ENCODE measurements at regions not wholly inside any gene's neighbourhood (a gene's known extent, or its start where the extent isn't known, plus 50 kb on each side); places are given as distances from the start of the nearest gene placed in this dataset.

DNA sequence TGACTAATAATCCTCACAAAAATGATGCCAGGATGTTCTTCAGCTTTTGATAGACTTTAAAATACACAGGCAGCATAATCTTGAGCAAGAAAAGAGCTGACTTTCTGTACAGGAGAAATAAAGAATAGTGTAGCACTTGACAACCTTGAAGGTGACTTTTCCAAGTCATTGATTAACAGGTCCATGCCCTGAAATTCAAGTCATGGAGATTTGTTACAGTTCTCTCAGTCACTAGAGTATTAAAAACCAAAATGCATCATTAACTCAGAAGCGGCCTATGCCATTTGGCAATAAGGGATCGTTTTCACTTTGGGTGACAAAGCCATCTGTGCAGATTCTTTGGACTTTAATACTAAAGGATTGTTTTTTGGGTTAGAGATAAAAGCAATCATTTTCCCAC lies 692.7 kb upstream of the SGO1 start:
- in situ Hi-C loops (cut with HindIII; ENCODE audit: low pct_unique_long_range_greater_than_20kb, low sequenced_read_pairs) (no loop called here), intact Hi-C loops (cut with micrococcal nuclease; ENCODE audit: unreplicated experiment) (no loop called here)
- H3K27me3 ChIP-seq (ENCODE audit: control insufficient read depth, insufficient read depth, low read length) = no peaks in the 10 kb centered on the region
- no TSS peak for BruUV-seq (replicated peaks)
- no peak overlapping the region for H3K27ac ChIP-seq (ENCODE audit: low read length)
- ChIA-PET POLR2A (no interaction called here), CTCF (no interaction called here)
- H3K9me3 ChIP-seq (ENCODE audit: control insufficient read depth, insufficient read depth, low read depth, low read length) = no peaks in the 10 kb centered on the region
- DNase-seq (ENCODE audit: low read depth, low spot score) (no peak), ATAC-seq (no peak)
- TF ChIP-seq SIN3A (IDR thresholded peaks at IDR 0.05; ENCODE audit: borderline replicate concordance, insufficient read depth, low read depth, low read length) (no peak), CTCF (IDR thresholded peaks at IDR 0.05) (no peak), TCF7L2 (IDR thresholded peaks at IDR 0.05; ENCODE audit: low read depth, low read length) (no peak), REST (IDR thresholded peaks at IDR 0.05; ENCODE audit: insufficient read depth in 1 of 2, low read depth in 2 of 2, low read length in 1 of 2) (no peak), POLR2AphosphoS5 (IDR thresholded peaks at IDR 0.05; ENCODE audit: low read depth, low read length) (no peak)
- H3K4me3 ChIP-seq (ENCODE audit: low read depth in 2 of 2, low read length in 2 of 2) = no peak overlapping the region
- no peaks in the 10 kb centered on the region for H3K4me1 ChIP-seq (ENCODE audit: control insufficient read depth, insufficient read depth, low read length)
- H3K36me3 ChIP-seq (ENCODE audit: control insufficient read depth, insufficient read depth, low read length) = no peaks in the 10 kb centered on the region

DNA sequence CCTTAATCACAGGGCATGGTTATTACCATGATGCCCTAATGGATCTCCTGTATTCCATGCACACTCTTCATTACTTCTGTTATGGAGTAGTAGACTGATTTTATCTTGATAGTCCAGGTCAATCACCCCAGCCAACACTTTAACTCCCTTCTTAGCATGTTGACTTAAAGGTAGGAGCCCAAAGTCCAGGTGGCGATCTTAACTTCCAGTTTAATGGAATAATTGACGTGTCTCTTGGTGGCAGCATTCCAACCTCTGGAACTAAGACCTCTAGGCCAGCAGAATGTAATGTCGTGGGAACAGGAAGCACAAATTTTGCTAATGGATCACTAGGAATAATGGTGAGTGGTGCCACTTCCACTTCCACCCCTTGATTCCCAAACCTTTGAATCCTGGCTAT lies 687.2 kb upstream of the SGO1 start:
- Histone ChIP-seq H3K9me3 (ENCODE audit: control insufficient read depth, insufficient read depth, low read depth, low read length) (no peaks in the 10 kb centered on the region), H3K27me3 (ENCODE audit: control insufficient read depth, insufficient read depth, low read length) (no peaks in the 10 kb centered on the region), H3K4me3 (ENCODE audit: low read depth in 2 of 2, low read length in 2 of 2) (no peak overlapping the region), H3K4me1 (ENCODE audit: control insufficient read depth, insufficient read depth, low read length) (no peaks in the 10 kb centered on the region), H3K27ac (ENCODE audit: low read length) (no peak overlapping the region), H3K36me3 (ENCODE audit: control insufficient read depth, insufficient read depth, low read length) (no peaks in the 10 kb centered on the region)
- ChIA-PET POLR2A (interaction anchor here (0.5 kb wide), 1 partner anchor 26 kb away, joined by 6 read pairs; no protein-coding TSS in a partner anchor), CTCF (no interaction called here)
- no TSS peak for BruUV-seq (replicated peaks)
- intact Hi-C loops (cut with micrococcal nuclease; ENCODE audit: unreplicated experiment) = no loop called here
- ATAC-seq (no peak), DNase-seq (ENCODE audit: low read depth, low spot score) (no peak)
- in situ Hi-C loops (cut with HindIII; ENCODE audit: low pct_unique_long_range_greater_than_20kb, low sequenced_read_pairs) = no loop called here
- TF ChIP-seq SIN3A (IDR thresholded peaks at IDR 0.05; ENCODE audit: borderline replicate concordance, insufficient read depth, low read depth, low read length) (no peak), REST (IDR thresholded peaks at IDR 0.05; ENCODE audit: insufficient read depth in 1 of 2, low read depth in 2 of 2, low read length in 1 of 2) (no peak)

Data from Panc1 (cell line).